A673 (cell line): ENCODE measurements at regions not wholly inside any gene's neighbourhood (a gene's known extent, or its start where the extent isn't known, plus 50 kb on each side); places are given as distances from the start of the nearest gene placed in this dataset.

Experiments
- BruUV-seq: library from RNA; stranded (reverse); fragments of 400-500 nt; replicated peaks from 2 replicates; lab custom pipeline; 2021; lab: Mats Ljungman, UMichigan
- CTCF ChIA-PET: fragments of 300-600 bp; sonication (Branson Sonifier 250); formaldehyde crosslinking; loops from one replicate; lab custom pipeline; 2022; ENCODE audit warnings: antibody characterized with exemption; lab: Charles Lee
- POLR2A ChIA-PET: fragments of 300-600 bp; sonication (Branson Sonifier 250); formaldehyde crosslinking; loops from one replicate; lab custom pipeline; 2022; ENCODE audit warnings: antibody characterized with exemption; ENCODE audit not compliant: low non-redundant PET; lab: Charles Lee
- DNase-seq: peaks from one replicate; pipeline ENCODE4 v3.0.0-alpha.2; 2015; ENCODE audit warnings: low spot score
- H3K27ac ChIP-seq: fragments of 200-600 bp; sonication (generic); 2 replicates; pipeline ENCODE4 v1.5.1; 2016; ENCODE audit warnings: mixed run types, low read depth, mild to moderate bottlenecking, mixed read lengths, antibody characterized with exemption, low read length; ENCODE audit not compliant: poor library complexity, severe bottlenecking
- H3K27me3 ChIP-seq: fragments of 200-600 bp; sonication (generic); replicated peaks from 2 replicates; pipeline ENCODE4 v1.6.1; 2017; ENCODE audit warnings: mixed run types, low read depth, mild to moderate bottlenecking, mixed read lengths, antibody characterized with exemption, low read length; ENCODE audit not compliant: insufficient read depth, poor library complexity
- H3K36me3 ChIP-seq: fragments of 200-600 bp; sonication (generic); 2 replicates; pipeline ENCODE4 v1.6.1; 2016; ENCODE audit warnings: mixed run types, mild to moderate bottlenecking, mixed read lengths, antibody characterized with exemption, low read length; ENCODE audit not compliant: insufficient read depth, poor library complexity, severe bottlenecking
- H3K4me1 ChIP-seq: fragments of 200-600 bp; sonication (generic); 2 replicates; pipeline ENCODE4 v1.6.1; 2017; ENCODE audit warnings: mixed run types, mild to moderate bottlenecking, mixed read lengths, antibody characterized with exemption, low read length; ENCODE audit not compliant: insufficient read depth, poor library complexity, severe bottlenecking
- H3K4me3 ChIP-seq: fragments of 200-600 bp; sonication (generic); 2 replicates; pipeline ENCODE4 v1.5.1; 2016; ENCODE audit warnings: low read depth, mixed run types, mild to moderate bottlenecking, mixed read lengths, low read length; ENCODE audit not compliant: poor library complexity, severe bottlenecking
- H3K9me3 ChIP-seq: fragments of 200-600 bp; sonication (generic); 2 replicates; pipeline ENCODE4 v1.6.1; 2016; ENCODE audit warnings: mixed run types, low read depth, mild to moderate bottlenecking, mixed read lengths, antibody characterized with exemption, low read length; ENCODE audit not compliant: poor library complexity, severe bottlenecking
- EZH2 ChIP-seq: fragments of 200-600 bp; sonication (generic); IDR thresholded peaks from 2 replicates; pipeline ENCODE4 v1.6.1; 2017; ENCODE audit warnings: borderline replicate concordance, low read depth, mild to moderate bottlenecking, mixed read lengths, antibody characterized with exemption, low read length; ENCODE audit not compliant: poor library complexity, severe bottlenecking
- intact Hi-C: fragments of 100-400 bp; cut with micrococcal nuclease; formaldehyde crosslinking; loops from one replicate; pipeline ENCODE4 v1.10.0; 2022; ENCODE audit not compliant: unreplicated experiment
- TF ChIP-seq, protein P1 (sequence below): fragments of 300-800, 200-600 bp; sonication (generic); conservative IDR thresholded peaks from 2 replicates; pipeline ENCODE4 v1.5.1; 2017; ENCODE audit warnings: low read depth, mild to moderate bottlenecking, antibody characterized with exemption, low read length, moderate library complexity, mixed read lengths

GRCh38 chr21:14876524-14876840 is 188.3 kb downstream of the NRIP1 start:
- intact Hi-C loops, result no loop called here
- no peaks in the 10 kb centered on the region for H3K36me3 ChIP-seq
- ChIA-PET CTCF (no interaction called here), POLR2A (no interaction called here)
- no peaks in the 10 kb centered on the region for H3K27me3 ChIP-seq
- no peak for DNase-seq
- no peak overlapping the region for H3K4me3 ChIP-seq
- no peak for TF ChIP-seq EZH2
- TF ChIP-seq, protein P1, sequence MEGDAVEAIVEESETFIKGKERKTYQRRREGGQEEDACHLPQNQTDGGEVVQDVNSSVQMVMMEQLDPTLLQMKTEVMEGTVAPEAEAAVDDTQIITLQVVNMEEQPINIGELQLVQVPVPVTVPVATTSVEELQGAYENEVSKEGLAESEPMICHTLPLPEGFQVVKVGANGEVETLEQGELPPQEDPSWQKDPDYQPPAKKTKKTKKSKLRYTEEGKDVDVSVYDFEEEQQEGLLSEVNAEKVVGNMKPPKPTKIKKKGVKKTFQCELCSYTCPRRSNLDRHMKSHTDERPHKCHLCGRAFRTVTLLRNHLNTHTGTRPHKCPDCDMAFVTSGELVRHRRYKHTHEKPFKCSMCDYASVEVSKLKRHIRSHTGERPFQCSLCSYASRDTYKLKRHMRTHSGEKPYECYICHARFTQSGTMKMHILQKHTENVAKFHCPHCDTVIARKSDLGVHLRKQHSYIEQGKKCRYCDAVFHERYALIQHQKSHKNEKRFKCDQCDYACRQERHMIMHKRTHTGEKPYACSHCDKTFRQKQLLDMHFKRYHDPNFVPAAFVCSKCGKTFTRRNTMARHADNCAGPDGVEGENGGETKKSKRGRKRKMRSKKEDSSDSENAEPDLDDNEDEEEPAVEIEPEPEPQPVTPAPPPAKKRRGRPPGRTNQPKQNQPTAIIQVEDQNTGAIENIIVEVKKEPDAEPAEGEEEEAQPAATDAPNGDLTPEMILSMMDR, result no peak
- BruUV-seq, result no TSS peak
- H3K4me1 ChIP-seq, result no peaks in the 10 kb centered on the region
- H3K9me3 ChIP-seq, result no peaks in the 10 kb centered on the region
- H3K27ac ChIP-seq, result no peak overlapping the region

DNA sequence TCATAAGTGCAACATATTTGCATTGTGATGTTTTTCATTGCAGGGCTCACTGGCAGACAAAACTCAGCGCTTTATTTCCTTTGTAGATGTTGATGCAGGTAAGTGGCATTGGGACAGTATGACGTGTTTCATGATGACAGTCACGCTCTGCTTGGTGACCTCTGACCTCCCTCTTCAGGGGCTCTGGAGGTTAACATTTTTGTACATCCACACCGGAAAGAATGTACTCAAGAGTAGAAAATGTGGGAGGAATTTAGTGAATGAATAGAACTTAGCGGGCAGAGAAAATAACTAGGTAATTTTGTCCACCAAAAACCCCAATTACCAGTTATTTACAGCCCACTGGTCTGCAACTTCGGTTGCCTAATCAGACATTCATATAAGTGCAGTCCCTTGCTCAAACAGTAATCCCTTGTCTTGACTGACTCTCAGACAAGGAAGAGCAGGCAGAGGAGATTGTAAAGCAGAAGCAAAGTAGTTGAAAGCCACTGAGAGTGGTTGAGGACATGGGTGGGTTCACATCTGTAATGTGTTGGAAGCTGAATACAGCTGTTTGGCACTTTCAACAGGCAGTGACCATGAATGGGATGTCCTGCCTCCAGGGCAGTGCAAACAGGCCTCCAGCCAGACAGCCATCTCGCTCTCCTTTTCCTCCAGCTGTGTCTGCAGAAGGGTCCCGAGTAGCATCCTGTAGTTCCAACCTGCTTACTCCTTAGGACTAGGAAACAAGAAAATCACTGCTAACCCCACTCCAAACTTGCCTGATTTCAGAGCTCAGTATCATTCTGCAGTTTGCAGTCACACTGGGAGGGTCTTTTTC is 188.9 kb downstream of the NRIP1 start:
- H3K36me3 ChIP-seq, result no peaks in the 10 kb centered on the region
- ChIA-PET POLR2A (no interaction called here), CTCF (no interaction called here)
- intact Hi-C loops, result no loop called here
- H3K4me1 ChIP-seq, result no peaks in the 10 kb centered on the region
- no peak overlapping the region for H3K4me3 ChIP-seq
- no peaks in the 10 kb centered on the region for H3K9me3 ChIP-seq
- H3K27me3 ChIP-seq, result no peaks in the 10 kb centered on the region
- no TSS peak for BruUV-seq
- H3K27ac ChIP-seq, result no peak overlapping the region
- no peak for DNase-seq
- no peak for TF ChIP-seq EZH2
- TF ChIP-seq, protein P1, result no peak

- H3K36me3 ChIP-seq, result no peaks in the 10 kb centered on the region
- no peaks in the 10 kb centered on the region for H3K27me3 ChIP-seq
- H3K9me3 ChIP-seq, result no peaks in the 10 kb centered on the region
- intact Hi-C loops, result no loop called here
- H3K4me3 ChIP-seq, result no peak overlapping the region
- ChIA-PET POLR2A (no interaction called here), CTCF (no interaction called here)
- TF ChIP-seq, protein P1, result no peak
- no peak for TF ChIP-seq EZH2
- DNase-seq, result no peak
- BruUV-seq, result no TSS peak
- no peak overlapping the region for H3K27ac ChIP-seq
- H3K4me1 ChIP-seq, result no peaks in the 10 kb centered on the region
These were observed 189.6 kb downstream of the NRIP1 start for GRCh38 chr21:14875186-14875585.
